ENCODE measurements at regions not wholly inside any gene's neighbourhood (a gene's known extent, or its start where the extent isn't known, plus 50 kb on each side); places are given as distances from the start of the nearest gene placed in this dataset.

DNA sequence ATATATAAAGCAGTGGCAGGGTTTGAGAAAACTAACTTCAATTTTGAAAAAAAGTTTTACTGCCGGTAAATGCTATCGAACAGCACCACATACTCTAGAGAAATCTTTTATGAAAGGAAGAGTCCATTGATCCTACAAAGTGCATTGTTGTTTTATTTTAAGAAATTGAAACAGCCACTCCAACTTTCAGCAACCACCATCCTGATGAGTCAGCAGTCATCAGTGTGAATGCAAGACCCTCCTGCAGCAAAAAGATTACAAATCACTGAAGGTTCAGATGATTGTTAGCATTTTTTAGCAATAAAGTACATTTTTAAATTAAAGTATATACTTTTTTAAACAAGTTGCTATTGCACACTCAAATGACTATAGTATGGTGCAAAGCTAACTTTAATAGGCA is 1017.7 kb upstream of the CRIM1 start:
- no peaks in the 10 kb centered on the region for H3K9me3 ChIP-seq (ENCODE audit: control insufficient read depth, insufficient read depth, low read length)
- no peak overlapping the region for H3K4me3 ChIP-seq (ENCODE audit: low read length)
- DNase-seq (ENCODE audit: low read depth, low spot score), result no peak
- no peaks in the 10 kb centered on the region for H3K27me3 ChIP-seq (ENCODE audit: control insufficient read depth, insufficient read depth, low read length)
- no peaks in the 10 kb centered on the region for H3K36me3 ChIP-seq (ENCODE audit: control insufficient read depth, insufficient read depth, low read length)
- no peaks in the 10 kb centered on the region for H3K4me1 ChIP-seq (ENCODE audit: control insufficient read depth, insufficient read depth, low read length)
- H3K27ac ChIP-seq (ENCODE audit: low read length), result no peak overlapping the region
- no CpG with 5 or more reads among the region's 2 CpGs for WGBS (ENCODE audit: insufficient coverage, insufficient read length)

DNA sequence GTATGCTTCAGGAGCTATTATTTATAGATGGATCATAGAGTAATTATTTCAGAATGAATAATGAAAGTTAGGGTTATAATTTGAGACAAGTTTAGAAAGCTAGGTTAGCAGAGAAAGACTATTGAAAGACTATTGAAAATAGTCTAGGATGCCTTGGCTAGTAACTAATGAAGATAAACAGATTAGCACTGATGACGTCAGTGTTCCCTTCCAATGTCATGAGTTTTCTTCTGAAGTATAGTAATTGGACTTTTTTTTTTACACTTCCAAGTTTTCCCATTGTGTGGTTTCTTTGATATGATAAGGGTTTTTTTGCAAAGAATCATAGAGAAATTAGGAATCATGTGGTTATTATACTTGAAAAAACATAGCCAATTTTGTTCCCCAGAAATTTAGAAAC is 1041.5 kb upstream of the CRIM1 start:
- Histone ChIP-seq H3K4me3 (ENCODE audit: low read length) (no peak overlapping the region), H3K27ac (ENCODE audit: low read length) (no peak overlapping the region), H3K4me1 (ENCODE audit: control insufficient read depth, insufficient read depth, low read length) (no peaks in the 10 kb centered on the region), H3K27me3 (ENCODE audit: control insufficient read depth, insufficient read depth, low read length) (no peaks in the 10 kb centered on the region), H3K36me3 (ENCODE audit: control insufficient read depth, insufficient read depth, low read length) (no peaks in the 10 kb centered on the region), H3K9me3 (ENCODE audit: control insufficient read depth, insufficient read depth, low read length) (no peaks in the 10 kb centered on the region)
- WGBS (ENCODE audit: insufficient coverage, insufficient read length), result no CpG with 5 or more reads among the region's 1 CpG
- no peak for DNase-seq (ENCODE audit: low read depth, low spot score)

DNA sequence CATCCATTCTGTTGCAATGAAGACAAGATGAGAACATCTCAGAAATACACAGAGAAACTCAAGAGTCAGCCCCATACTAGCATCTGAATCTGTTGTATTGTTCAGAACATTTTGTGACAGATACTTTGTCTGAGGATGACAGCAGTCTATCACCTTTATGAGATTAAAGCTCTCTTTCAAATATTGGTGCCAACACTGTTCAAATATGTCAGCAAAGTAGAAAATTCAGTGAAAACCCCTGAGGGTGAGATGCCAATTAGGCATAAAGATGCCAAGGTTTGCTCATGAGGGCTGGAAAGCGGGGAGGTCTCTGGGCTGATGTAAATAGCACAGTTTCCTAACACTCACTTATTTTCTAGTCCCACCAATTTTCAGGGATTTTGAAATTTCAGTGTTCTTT is 1054.2 kb upstream of the CRIM1 start:
- no CpG with 5 or more reads among the region's 1 CpG for WGBS (ENCODE audit: insufficient coverage, insufficient read length)
- Histone ChIP-seq H3K27me3 (ENCODE audit: control insufficient read depth, insufficient read depth, low read length) (no peaks in the 10 kb centered on the region), H3K9me3 (ENCODE audit: control insufficient read depth, insufficient read depth, low read length) (no peaks in the 10 kb centered on the region), H3K27ac (ENCODE audit: low read length) (no peak overlapping the region), H3K4me3 (ENCODE audit: low read length) (no peak overlapping the region), H3K36me3 (ENCODE audit: control insufficient read depth, insufficient read depth, low read length) (no peaks in the 10 kb centered on the region), H3K4me1 (ENCODE audit: control insufficient read depth, insufficient read depth, low read length) (no peaks in the 10 kb centered on the region)
- no peak for DNase-seq (ENCODE audit: low read depth, low spot score)

DNA sequence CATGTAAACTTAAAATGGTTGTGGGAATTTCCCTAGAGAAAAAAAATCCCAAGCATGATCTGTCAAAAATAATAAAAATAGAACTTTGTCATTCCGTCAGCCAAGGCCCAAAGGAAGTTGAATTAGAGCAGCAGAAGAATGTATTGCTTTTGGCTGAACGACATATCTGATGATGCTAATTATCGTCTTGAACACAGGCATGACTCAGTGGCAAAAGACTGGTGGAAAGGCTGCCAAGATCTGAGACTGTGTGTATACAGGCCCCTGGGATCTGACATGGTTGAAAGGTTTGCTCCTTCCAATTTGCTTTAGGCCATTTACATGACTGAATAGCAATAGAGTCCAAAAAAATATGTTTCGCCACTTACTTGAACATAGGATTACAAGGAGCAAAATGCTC is 1057.1 kb upstream of the CRIM1 start:
- no peaks in the 10 kb centered on the region for H3K4me1 ChIP-seq (ENCODE audit: control insufficient read depth, insufficient read depth, low read length)
- no peak overlapping the region for H3K27ac ChIP-seq (ENCODE audit: low read length)
- no peak for DNase-seq (ENCODE audit: low read depth, low spot score)
- no peaks in the 10 kb centered on the region for H3K36me3 ChIP-seq (ENCODE audit: control insufficient read depth, insufficient read depth, low read length)
- no peaks in the 10 kb centered on the region for H3K9me3 ChIP-seq (ENCODE audit: control insufficient read depth, insufficient read depth, low read length)
- no CpG with 5 or more reads among the region's 4 CpGs for WGBS (ENCODE audit: insufficient coverage, insufficient read length)
- H3K4me3 ChIP-seq (ENCODE audit: low read length), result no peak overlapping the region
- H3K27me3 ChIP-seq (ENCODE audit: control insufficient read depth, insufficient read depth, low read length), result no peaks in the 10 kb centered on the region

DNA sequence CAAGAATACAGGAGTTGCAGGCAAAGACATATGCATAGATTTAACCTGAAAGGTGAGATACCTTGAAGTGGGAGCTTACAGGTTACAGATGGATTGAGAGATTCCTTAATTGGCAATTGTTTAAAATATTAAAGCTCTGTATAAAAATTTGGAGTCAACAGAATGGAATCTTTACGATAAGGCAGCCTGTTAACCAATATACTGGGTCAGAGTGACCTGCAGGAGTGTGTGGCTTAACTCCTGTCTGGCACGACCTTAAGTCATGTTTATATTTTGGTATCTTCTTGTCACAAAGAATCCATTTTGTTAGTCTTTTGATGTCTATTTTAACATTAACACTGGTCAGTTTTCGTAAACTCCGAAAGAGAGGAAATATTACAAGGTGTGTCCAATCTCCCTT is 1058.2 kb upstream of the CRIM1 start:
- no peaks in the 10 kb centered on the region for H3K36me3 ChIP-seq (ENCODE audit: control insufficient read depth, insufficient read depth, low read length)
- H3K4me1 ChIP-seq (ENCODE audit: control insufficient read depth, insufficient read depth, low read length), result no peaks in the 10 kb centered on the region
- no peaks in the 10 kb centered on the region for H3K27me3 ChIP-seq (ENCODE audit: control insufficient read depth, insufficient read depth, low read length)
- DNase-seq (ENCODE audit: low read depth, low spot score), result no peak
- no CpG with 5 or more reads among the region's 4 CpGs for WGBS (ENCODE audit: insufficient coverage, insufficient read length)
- H3K27ac ChIP-seq (ENCODE audit: low read length), result no peak overlapping the region
- no peaks in the 10 kb centered on the region for H3K9me3 ChIP-seq (ENCODE audit: control insufficient read depth, insufficient read depth, low read length)
- no peak overlapping the region for H3K4me3 ChIP-seq (ENCODE audit: low read length)

DNA sequence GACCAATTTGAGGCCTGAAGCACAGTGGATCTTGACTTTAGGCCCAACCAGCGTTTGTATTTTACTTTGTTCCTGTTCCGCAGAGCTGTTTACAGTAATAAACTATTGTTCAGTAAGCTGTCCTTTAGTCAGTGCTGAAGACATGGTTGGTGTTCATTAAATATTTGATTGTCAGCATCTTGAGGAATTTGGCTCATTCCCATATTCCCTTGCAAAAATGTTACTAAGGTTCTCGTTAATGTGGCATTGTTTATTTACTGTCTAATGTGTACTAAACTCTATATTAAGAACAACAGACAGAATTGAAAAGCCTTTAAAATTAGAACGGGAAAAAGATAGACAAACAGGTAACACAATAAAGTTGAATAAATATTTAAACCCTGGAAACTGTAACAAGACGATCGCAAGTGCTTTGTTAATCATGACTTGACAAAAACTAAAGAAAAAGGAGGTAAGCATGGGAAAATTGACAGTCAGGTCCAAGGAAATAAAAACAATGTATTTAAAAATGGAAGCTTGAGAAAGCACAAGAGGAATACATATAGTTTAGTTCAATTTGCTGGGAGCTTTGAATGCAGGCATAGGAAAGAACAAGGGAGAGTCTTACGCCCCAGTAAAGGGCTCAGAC is 1060.8 kb upstream of the CRIM1 start:
- Histone ChIP-seq H3K27ac (ENCODE audit: low read length) (no peak overlapping the region), H3K27me3 (ENCODE audit: control insufficient read depth, insufficient read depth, low read length) (no peaks in the 10 kb centered on the region), H3K4me1 (ENCODE audit: control insufficient read depth, insufficient read depth, low read length) (no peaks in the 10 kb centered on the region), H3K9me3 (ENCODE audit: control insufficient read depth, insufficient read depth, low read length) (no peaks in the 10 kb centered on the region), H3K36me3 (ENCODE audit: control insufficient read depth, insufficient read depth, low read length) (no peaks in the 10 kb centered on the region), H3K4me3 (ENCODE audit: low read length) (no peak overlapping the region)
- no CpG with 5 or more reads among the region's 7 CpGs for WGBS (ENCODE audit: insufficient coverage, insufficient read length)
- no peak for DNase-seq (ENCODE audit: low read depth, low spot score)

DNA sequence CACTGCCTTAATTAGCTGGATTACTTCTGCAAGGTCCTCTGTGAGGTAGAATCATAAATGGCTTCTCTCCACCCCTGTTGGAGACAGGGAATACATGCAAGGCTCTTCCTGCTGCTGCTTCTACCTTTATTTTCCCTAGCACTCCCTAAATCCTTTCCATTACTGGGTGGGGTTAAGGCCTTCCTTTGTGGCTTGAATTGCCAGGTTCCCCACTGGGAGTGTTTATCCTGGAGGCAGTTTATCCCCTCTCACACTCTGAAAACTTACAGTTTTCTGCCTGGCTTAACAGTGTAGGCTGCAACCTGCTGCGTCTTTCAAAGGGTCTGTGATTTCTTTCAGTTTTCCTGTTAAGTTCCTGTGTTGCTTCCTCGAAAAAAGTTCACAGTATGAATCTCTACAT is 1062.3 kb upstream of the CRIM1 start:
- H3K4me3 ChIP-seq (ENCODE audit: low read length), result no peak overlapping the region
- H3K36me3 ChIP-seq (ENCODE audit: control insufficient read depth, insufficient read depth, low read length), result no peaks in the 10 kb centered on the region
- no CpG with 5 or more reads among the region's 2 CpGs for WGBS (ENCODE audit: insufficient coverage, insufficient read length)
- no peak for DNase-seq (ENCODE audit: low read depth, low spot score)
- no peak overlapping the region for H3K27ac ChIP-seq (ENCODE audit: low read length)
- no peaks in the 10 kb centered on the region for H3K27me3 ChIP-seq (ENCODE audit: control insufficient read depth, insufficient read depth, low read length)
- no peaks in the 10 kb centered on the region for H3K4me1 ChIP-seq (ENCODE audit: control insufficient read depth, insufficient read depth, low read length)
- H3K9me3 ChIP-seq (ENCODE audit: control insufficient read depth, insufficient read depth, low read length), result no peaks in the 10 kb centered on the region

DNA sequence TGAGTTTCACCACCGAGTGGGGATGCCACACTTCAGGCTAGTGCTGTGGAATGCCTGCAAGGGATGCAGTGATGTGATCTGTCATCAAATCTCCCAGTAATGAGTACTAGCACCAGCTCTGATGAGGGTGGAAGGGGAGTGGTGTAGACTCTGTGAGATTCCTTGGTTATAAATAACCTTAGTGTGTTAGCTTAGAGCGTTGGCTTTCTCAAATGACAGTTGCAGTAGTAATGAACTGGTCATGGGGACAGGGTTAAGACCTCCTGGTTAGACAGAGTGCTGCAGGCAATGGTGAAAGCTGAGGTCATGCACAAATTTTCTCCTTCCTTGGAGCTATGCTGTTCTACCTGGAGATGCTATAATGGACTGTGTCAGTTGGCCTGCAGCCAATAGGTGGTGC is 1063.4 kb upstream of the CRIM1 start:
- H3K4me1 ChIP-seq (ENCODE audit: control insufficient read depth, insufficient read depth, low read length), result no peaks in the 10 kb centered on the region
- no peaks in the 10 kb centered on the region for H3K36me3 ChIP-seq (ENCODE audit: control insufficient read depth, insufficient read depth, low read length)
- no peak overlapping the region for H3K4me3 ChIP-seq (ENCODE audit: low read length)
- DNase-seq (ENCODE audit: low read depth, low spot score), result no peak
- no peaks in the 10 kb centered on the region for H3K27me3 ChIP-seq (ENCODE audit: control insufficient read depth, insufficient read depth, low read length)
- no CpG with 5 or more reads among the region's 2 CpGs for WGBS (ENCODE audit: insufficient coverage, insufficient read length)
- no peak overlapping the region for H3K27ac ChIP-seq (ENCODE audit: low read length)
- H3K9me3 ChIP-seq (ENCODE audit: control insufficient read depth, insufficient read depth, low read length), result no peaks in the 10 kb centered on the region

DNA sequence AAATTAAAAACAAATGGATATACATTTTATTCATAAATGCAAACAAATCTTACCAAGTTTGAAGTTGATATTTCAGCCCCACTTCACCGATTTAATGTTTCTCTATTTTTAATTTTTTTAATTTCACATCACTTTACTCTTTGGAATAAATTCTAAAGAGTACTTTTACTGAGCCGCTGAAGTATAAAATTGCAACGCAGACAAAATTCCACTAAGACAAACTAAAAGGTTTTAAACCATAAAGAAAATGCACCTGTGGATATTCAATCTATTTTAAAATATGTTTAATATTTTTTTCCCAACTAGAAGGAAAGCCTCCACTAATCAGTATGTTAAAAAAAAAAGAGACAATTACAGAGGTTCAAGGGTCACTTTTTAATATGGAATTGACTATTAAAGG is 1073.9 kb upstream of the CRIM1 start:
- H3K27me3 ChIP-seq (ENCODE audit: control insufficient read depth, insufficient read depth, low read length), result no peaks in the 10 kb centered on the region
- no CpG with 5 or more reads among the region's 3 CpGs for WGBS (ENCODE audit: insufficient coverage, insufficient read length)
- H3K9me3 ChIP-seq (ENCODE audit: control insufficient read depth, insufficient read depth, low read length), result no peaks in the 10 kb centered on the region

DNA sequence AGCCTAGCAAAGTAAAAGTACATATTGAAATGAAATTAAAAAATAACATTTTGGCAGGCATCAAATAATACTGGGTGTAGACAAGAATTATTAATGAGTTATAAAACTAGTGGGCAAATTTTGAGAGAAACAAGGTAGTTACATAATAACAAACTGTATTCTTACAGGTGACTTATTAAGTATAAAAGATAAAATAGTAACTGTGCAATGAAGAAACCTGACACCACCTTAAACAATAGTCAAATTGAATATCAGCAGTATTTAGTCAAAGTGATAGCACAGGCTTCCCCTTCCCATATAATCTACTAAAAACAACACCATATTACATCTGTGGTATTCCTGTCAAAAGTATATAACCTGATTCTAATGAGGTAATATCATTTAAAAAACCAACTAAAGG is 1099.8 kb upstream of the CRIM1 start:
- no peaks in the 10 kb centered on the region for H3K27me3 ChIP-seq (ENCODE audit: control insufficient read depth, insufficient read depth, low read length)
- no peaks in the 10 kb centered on the region for H3K9me3 ChIP-seq (ENCODE audit: control insufficient read depth, insufficient read depth, low read length)
- H3K4me1 ChIP-seq (ENCODE audit: control insufficient read depth, insufficient read depth, low read length), result no peaks in the 10 kb centered on the region
- DNase-seq (ENCODE audit: low read depth, low spot score), result no peak
- no peak overlapping the region for H3K27ac ChIP-seq (ENCODE audit: low read length)
- no peaks in the 10 kb centered on the region for H3K36me3 ChIP-seq (ENCODE audit: control insufficient read depth, insufficient read depth, low read length)
- no peak overlapping the region for H3K4me3 ChIP-seq (ENCODE audit: low read length)

More for the DNA sequence above, 1073.9 kb upstream of the CRIM1 start:
- DNase-seq (ENCODE audit: low read depth, low spot score), result no peak
- no peak overlapping the region for H3K27ac ChIP-seq (ENCODE audit: low read length)
- no peak overlapping the region for H3K4me3 ChIP-seq (ENCODE audit: low read length)
- H3K4me1 ChIP-seq (ENCODE audit: control insufficient read depth, insufficient read depth, low read length), result no peaks in the 10 kb centered on the region
- H3K36me3 ChIP-seq (ENCODE audit: control insufficient read depth, insufficient read depth, low read length), result no peaks in the 10 kb centered on the region

DNA sequence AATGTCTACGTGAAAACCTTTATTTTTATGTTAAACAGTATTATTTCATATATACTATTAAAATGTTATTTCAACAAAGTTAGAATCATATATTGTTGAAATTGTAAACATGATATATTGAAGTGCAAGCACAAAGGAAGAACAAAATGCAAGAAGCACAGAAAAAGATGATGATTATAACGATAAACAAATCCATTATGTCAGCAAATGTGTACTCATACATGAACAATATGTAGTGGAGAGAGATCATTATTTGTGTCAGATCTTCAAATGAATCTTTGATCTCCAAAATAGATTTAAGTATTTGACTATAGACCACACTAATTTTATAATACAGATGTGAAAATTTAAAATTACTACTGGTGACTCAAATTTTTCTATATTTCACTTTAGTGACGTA is 1104.4 kb upstream of the CRIM1 start:
- H3K4me1 ChIP-seq (ENCODE audit: control insufficient read depth, insufficient read depth, low read length), result no peaks in the 10 kb centered on the region
- no peak for DNase-seq (ENCODE audit: low read depth, low spot score)
- H3K27ac ChIP-seq (ENCODE audit: low read length), result no peak overlapping the region
- no peak overlapping the region for H3K4me3 ChIP-seq (ENCODE audit: low read length)
- H3K27me3 ChIP-seq (ENCODE audit: control insufficient read depth, insufficient read depth, low read length), result no peaks in the 10 kb centered on the region
- WGBS (ENCODE audit: insufficient coverage, insufficient read length), result no CpG with 5 or more reads among the region's 3 CpGs
- H3K9me3 ChIP-seq (ENCODE audit: control insufficient read depth, insufficient read depth, low read length), result no peaks in the 10 kb centered on the region; the same call in 1 of the 2 replicates
- no peaks in the 10 kb centered on the region for H3K36me3 ChIP-seq (ENCODE audit: control insufficient read depth, insufficient read depth, low read length)

All from iPS DF 6.9 (cell line).